DND-41 (cell line): ENCODE measurements at regions not wholly inside any gene's neighbourhood (a gene's known extent, or its start where the extent isn't known, plus 50 kb on each side); places are given as distances from the start of the nearest gene placed in this dataset.

Experiments
- CTCF ChIP-seq: IDR thresholded peaks from 2 replicates; pipeline ENCODE4 v1.5.1; 2012; ENCODE audit warnings: borderline replicate concordance, low read length, moderate library complexity, mild to moderate bottlenecking; ENCODE audit not compliant: poor library complexity, severe bottlenecking; ENCODE audit errors: extremely low read depth
- EZH2 ChIP-seq: IDR thresholded peaks from 3 replicates; pipeline ENCODE4 v1.6.1; 2012; ENCODE audit warnings: borderline replicate concordance, low read depth, mild to moderate bottlenecking, moderate library complexity, low read length, inconsistent platforms; ENCODE audit not compliant: severe bottlenecking

- no peak for TF ChIP-seq CTCF
- TF ChIP-seq EZH2: no peak
Observed at GRCh38 chr2:239735829-239736357, 289.2 kb downstream of the NDUFA10 start.
